ENCODE measurements at regions not wholly inside any gene's neighbourhood (a gene's known extent, or its start where the extent isn't known, plus 50 kb on each side); places are given as distances from the start of the nearest gene placed in this dataset.

- no peak overlapping the region for H3K4me3 ChIP-seq
- no peaks in the 10 kb centered on the region for H3K4me1 ChIP-seq
- 48 to 49% methylated on average over 7 of the region's 7 CpGs for WGBS, 2 donors
- TF ChIP-seq CTCF (IDR thresholded peaks at IDR 0.05), result no peak
- no peak for TF ChIP-seq POLR2A (IDR thresholded peaks at IDR 0.05)
- DNase-seq (no peak), ATAC-seq (no peak)
- no peak overlapping the region for H3K27ac ChIP-seq
- H3K36me3 ChIP-seq (replicated peaks in 1 of 2; ENCODE audit: insufficient read depth in 1 of 2, low read depth in 2 of 2), result no peaks in the 10 kb centered on the region
- H3K9me3 ChIP-seq, result no peaks in the 10 kb centered on the region
- H3K27me3 ChIP-seq, result no peaks in the 10 kb centered on the region
- intact Hi-C loops (cut with DNase I), result no loop called here
Observed at GRCh38 chr1:214952648-214953047, 129.9 kb upstream of the KCNK2 start.

- ATAC-seq (no peak), DNase-seq (no peak)
- no peaks in the 10 kb centered on the region for H3K36me3 ChIP-seq (replicated peaks in 1 of 2; ENCODE audit: insufficient read depth in 1 of 2, low read depth in 2 of 2)
- TF ChIP-seq CTCF (IDR thresholded peaks at IDR 0.05) (no peak), POLR2A (IDR thresholded peaks at IDR 0.05) (no peak)
- H3K4me3 ChIP-seq, result no peak overlapping the region
- H3K27me3 ChIP-seq, result no peaks in the 10 kb centered on the region
- intact Hi-C loops (cut with DNase I), result no loop called here
- WGBS, 2 donors, result 71 to 76% methylated on average over 1 of the region's 1 CpG
- no peak overlapping the region for H3K27ac ChIP-seq
- no peaks in the 10 kb centered on the region for H3K9me3 ChIP-seq
- H3K4me1 ChIP-seq, result no peaks in the 10 kb centered on the region
Observed at GRCh38 chr1:214953901-214954616, 128.5 kb upstream of the KCNK2 start.

- ATAC-seq (no peak), DNase-seq (no peak)
- Histone ChIP-seq H3K4me3 (no peak overlapping the region), H3K27ac (no peak overlapping the region), H3K27me3 (no peaks in the 10 kb centered on the region), H3K36me3 (replicated peaks in 1 of 2; ENCODE audit: insufficient read depth in 1 of 2, low read depth in 2 of 2) (no peaks in the 10 kb centered on the region), H3K4me1 (no peaks in the 10 kb centered on the region), H3K9me3 (no peaks in the 10 kb centered on the region)
- intact Hi-C loops (cut with DNase I), result no loop called here
- TF ChIP-seq CTCF (IDR thresholded peaks at IDR 0.05) (no peak), POLR2A (IDR thresholded peaks at IDR 0.05) (no peak)
Observed at GRCh38 chr1:214954617-214954949, 128.0 kb upstream of the KCNK2 start.

- no peaks in the 10 kb centered on the region for H3K36me3 ChIP-seq (replicated peaks in 1 of 2; ENCODE audit: insufficient read depth in 1 of 2, low read depth in 2 of 2)
- no peaks in the 10 kb centered on the region for H3K27me3 ChIP-seq
- TF ChIP-seq POLR2A (IDR thresholded peaks at IDR 0.05) (no peak), CTCF (IDR thresholded peaks at IDR 0.05) (no peak)
- 56 to 70% methylated on average over 8 of the region's 8 CpGs for WGBS, 2 donors
- no peak overlapping the region for H3K4me3 ChIP-seq
- no peak overlapping the region for H3K27ac ChIP-seq
- no peaks in the 10 kb centered on the region for H3K9me3 ChIP-seq
- intact Hi-C loops (cut with DNase I), result no loop called here
- no peaks in the 10 kb centered on the region for H3K4me1 ChIP-seq
- DNase-seq (peak in 2 of 4 donors; percentile 11 to 31), ATAC-seq (peak; percentile 52)
Observed at GRCh38 chr1:214957330-214958137, 125.0 kb upstream of the KCNK2 start.
